Calu3 (cell line): ENCODE measurements at regions not wholly inside any gene's neighbourhood (a gene's known extent, or its start where the extent isn't known, plus 50 kb on each side); places are given as distances from the start of the nearest gene placed in this dataset.

ENCODE experiments used
- BruUV-seq: library from RNA; stranded (reverse); fragments of 400-500 nt; replicated peaks from 2 replicates; lab custom pipeline; 2021; lab: Mats Ljungman, UMichigan
- CTCF ChIA-PET: fragments of 300-600 bp; sonication (Branson Sonifier 250); formaldehyde crosslinking; loops from one replicate; lab custom pipeline; 2022; ENCODE audit warnings: antibody characterized with exemption; lab: Charles Lee
- DNase-seq: peaks from one replicate; pipeline ENCODE4 v3.0.0; 2022
- H3K27ac Mint-ChIP-seq: one replicate; pipeline ENCODE4 v1.8.0; 2022; ENCODE audit warnings: mixed read lengths; ENCODE audit not compliant: unreplicated experiment
- H3K27me3 Mint-ChIP-seq: one replicate; pipeline ENCODE4 v1.8.0; 2022; ENCODE audit warnings: mixed read lengths; ENCODE audit not compliant: unreplicated experiment
- H3K36me3 Mint-ChIP-seq: one replicate; pipeline ENCODE4 v1.8.0; 2022; ENCODE audit warnings: mild to moderate bottlenecking, moderate library complexity, mixed read lengths; ENCODE audit not compliant: insufficient read depth, unreplicated experiment
- H3K4me1 Mint-ChIP-seq: one replicate; pipeline ENCODE4 v1.8.0; 2022; ENCODE audit warnings: mild to moderate bottlenecking, low read depth, mixed read lengths; ENCODE audit not compliant: unreplicated experiment
- H3K4me3 Mint-ChIP-seq: one replicate; pipeline ENCODE4 v1.8.0; 2022; ENCODE audit warnings: mild to moderate bottlenecking, low read depth, moderate library complexity, mixed read lengths; ENCODE audit not compliant: unreplicated experiment
- H3K9me3 Mint-ChIP-seq: one replicate; pipeline ENCODE4 v1.8.0; 2022; ENCODE audit warnings: low read depth, mixed read lengths; ENCODE audit not compliant: unreplicated experiment
- intact Hi-C: fragments of 100-400 bp; cut with micrococcal nuclease; formaldehyde crosslinking; loops from one replicate; pipeline ENCODE4 v1.10.0; 2022; ENCODE audit not compliant: unreplicated experiment
- TF ChIP-seq, protein P1 (sequence below): fragments of 200-600 bp; IDR thresholded peaks from one replicate; pipeline ENCODE4 v1.8.0; 2022; ENCODE audit warnings: antibody characterized with exemption; ENCODE audit not compliant: unreplicated experiment

DNA sequence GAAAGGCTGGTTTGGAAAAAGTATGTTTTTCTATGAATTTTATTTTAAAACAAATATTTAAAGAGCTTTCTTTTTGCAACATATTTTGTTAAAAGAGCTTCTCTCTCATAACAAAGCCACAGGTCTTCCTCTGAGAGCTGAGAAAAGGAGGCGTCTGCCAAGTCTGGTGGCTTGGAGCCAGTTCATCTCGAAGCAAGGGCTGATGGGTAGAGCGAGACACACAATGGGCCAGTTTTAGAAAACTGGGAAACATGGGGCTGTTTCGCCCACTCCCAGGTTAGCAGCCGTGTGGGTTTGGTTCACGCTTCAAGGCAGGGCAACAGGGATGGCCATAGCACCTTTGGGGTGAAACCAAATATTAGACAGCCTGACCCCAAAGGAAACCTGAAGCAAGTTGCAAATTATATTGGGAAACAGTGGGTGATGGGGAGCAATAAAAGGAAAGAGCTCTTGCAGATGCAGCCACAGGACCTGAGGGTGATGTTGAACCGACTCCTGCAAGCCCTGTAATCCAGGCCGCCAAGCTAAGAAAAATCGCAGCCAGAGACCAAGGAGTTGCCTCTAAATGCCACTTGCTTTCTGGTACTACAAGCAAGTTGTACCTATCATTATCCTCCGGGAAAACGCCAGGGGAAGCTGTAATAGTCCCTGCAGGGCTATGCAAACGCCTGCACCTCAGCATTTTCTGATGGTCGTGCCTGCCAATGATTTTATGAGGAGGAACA lies 88.4 kb upstream of the GALNT15 start:
- BruUV-seq, result no TSS peak
- CTCF ChIA-PET, result no interaction called here
- H3K36me3 Mint-ChIP-seq, result no peaks in the 10 kb centered on the region

GRCh38 chr3:16086690-16087089 lies 87.8 kb upstream of the GALNT15 start:
- no peak for DNase-seq
- no TSS peak for BruUV-seq
- intact Hi-C loops, result no loop called here
- no peaks in the 10 kb centered on the region for H3K36me3 Mint-ChIP-seq
- peaks cover 8% of the 10 kb centered on the region for H3K9me3 Mint-ChIP-seq
- no peaks in the 10 kb centered on the region for H3K4me1 Mint-ChIP-seq
- H3K4me3 Mint-ChIP-seq, result no peak overlapping the region
- no peak overlapping the region for H3K27ac Mint-ChIP-seq
- CTCF ChIA-PET, result no interaction called here
- TF ChIP-seq, protein P1, sequence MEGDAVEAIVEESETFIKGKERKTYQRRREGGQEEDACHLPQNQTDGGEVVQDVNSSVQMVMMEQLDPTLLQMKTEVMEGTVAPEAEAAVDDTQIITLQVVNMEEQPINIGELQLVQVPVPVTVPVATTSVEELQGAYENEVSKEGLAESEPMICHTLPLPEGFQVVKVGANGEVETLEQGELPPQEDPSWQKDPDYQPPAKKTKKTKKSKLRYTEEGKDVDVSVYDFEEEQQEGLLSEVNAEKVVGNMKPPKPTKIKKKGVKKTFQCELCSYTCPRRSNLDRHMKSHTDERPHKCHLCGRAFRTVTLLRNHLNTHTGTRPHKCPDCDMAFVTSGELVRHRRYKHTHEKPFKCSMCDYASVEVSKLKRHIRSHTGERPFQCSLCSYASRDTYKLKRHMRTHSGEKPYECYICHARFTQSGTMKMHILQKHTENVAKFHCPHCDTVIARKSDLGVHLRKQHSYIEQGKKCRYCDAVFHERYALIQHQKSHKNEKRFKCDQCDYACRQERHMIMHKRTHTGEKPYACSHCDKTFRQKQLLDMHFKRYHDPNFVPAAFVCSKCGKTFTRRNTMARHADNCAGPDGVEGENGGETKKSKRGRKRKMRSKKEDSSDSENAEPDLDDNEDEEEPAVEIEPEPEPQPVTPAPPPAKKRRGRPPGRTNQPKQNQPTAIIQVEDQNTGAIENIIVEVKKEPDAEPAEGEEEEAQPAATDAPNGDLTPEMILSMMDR, result no peak
- no peaks in the 10 kb centered on the region for H3K27me3 Mint-ChIP-seq

More for the DNA sequence above, 88.4 kb upstream of the GALNT15 start:
- intact Hi-C loops, result no loop called here
- TF ChIP-seq, protein P1, result no peak
- Mint-ChIP-seq H3K9me3 (peaks cover 10% of the 10 kb centered on the region), H3K27ac (no peak overlapping the region), H3K27me3 (no peaks in the 10 kb centered on the region), H3K4me3 (no peak overlapping the region), H3K4me1 (no peaks in the 10 kb centered on the region)
- no peak for DNase-seq

- intact Hi-C loops, result no loop called here
- Mint-ChIP-seq H3K27ac (no peak overlapping the region), H3K27me3 (no peaks in the 10 kb centered on the region), H3K9me3 (peaks cover 2% of the 10 kb centered on the region), H3K36me3 (no peaks in the 10 kb centered on the region), H3K4me1 (no peaks in the 10 kb centered on the region), H3K4me3 (no peak overlapping the region)
- BruUV-seq, result no TSS peak
- TF ChIP-seq, protein P1, result no peak
- DNase-seq, result no peak
- CTCF ChIA-PET, result no interaction called here
These were observed 86.0 kb upstream of the GALNT15 start for GRCh38 chr3:16088496-16088895.

DNA sequence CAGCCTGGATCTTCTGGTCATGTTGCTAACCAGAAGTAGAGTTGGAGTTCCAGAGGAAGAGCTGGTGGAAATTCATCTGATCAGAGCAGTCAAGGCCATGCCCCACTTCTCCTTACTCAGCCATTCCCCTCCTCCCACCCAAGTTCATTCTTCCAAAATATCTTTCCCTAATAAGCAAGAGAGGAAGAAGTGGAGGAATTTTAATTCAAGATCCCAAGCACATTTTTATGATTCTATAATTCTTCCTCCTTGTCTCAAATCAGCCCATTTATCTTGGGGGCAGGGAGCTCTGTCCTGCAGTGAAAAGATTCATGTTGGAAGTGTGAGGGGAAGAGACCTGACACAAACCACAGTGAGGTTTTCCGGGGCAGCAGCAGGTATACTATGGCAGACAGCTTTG lies 85.0 kb upstream of the GALNT15 start:
- DNase-seq, result no peak
- CTCF ChIA-PET, result interaction anchor here (0.8 to 1.3 kb wide), 3 partner anchors 21 to 293 kb away, joined by 3 to 5 read pairs (median 4); no protein-coding TSS in a partner anchor

More for the DNA sequence above, 85.0 kb upstream of the GALNT15 start:
- TF ChIP-seq, protein P1, result no peak
- H3K27ac Mint-ChIP-seq, result no peak overlapping the region
- H3K36me3 Mint-ChIP-seq, result no peaks in the 10 kb centered on the region
- intact Hi-C loops, result no loop called here
- H3K4me1 Mint-ChIP-seq, result no peaks in the 10 kb centered on the region
- BruUV-seq, result no TSS peak
- H3K9me3 Mint-ChIP-seq, result no peaks in the 10 kb centered on the region
- H3K27me3 Mint-ChIP-seq, result no peaks in the 10 kb centered on the region
- H3K4me3 Mint-ChIP-seq, result no peak overlapping the region
